ENCODE measurements at regions not wholly inside any gene's neighbourhood (a gene's known extent, or its start where the extent isn't known, plus 50 kb on each side); places are given as distances from the start of the nearest gene placed in this dataset.

- no peak overlapping the region for H2BK120ac ChIP-seq (ENCODE audit: low read depth, low read length, poor library complexity, severe bottlenecking)
Measured at GRCh38 chr5:104412649-104413240, 850.2 kb upstream of the NUDT12 start.

More at GRCh38 chr5:104412649-104413240, 850.2 kb upstream of the NUDT12 start:
- no peak overlapping the region for H2BK15ac ChIP-seq (ENCODE audit: low read depth, low read length)
- peaks cover 10 to 18% of the 10 kb centered on the region in 2 experiments for H3K4me1 Mint-ChIP-seq
- H3K56ac ChIP-seq (ENCODE audit: insufficient read length, low read depth, low read length) = no peak overlapping the region
- no peaks in the 10 kb centered on the region for H3K27me3 Mint-ChIP-seq (ENCODE audit: low read depth)
- H3K4ac ChIP-seq (ENCODE audit: low read depth, low read length) = no peak overlapping the region
- H3K18ac ChIP-seq (ENCODE audit: insufficient read length, low read depth, low read length) = no peak overlapping the region
- H4K8ac ChIP-seq (replicated peaks; ENCODE audit: insufficient read length, low read depth, low read length) = no peak overlapping the region
- H2BK20ac ChIP-seq (ENCODE audit: low read depth, low read length, poor library complexity, severe bottlenecking) = no peak overlapping the region
- H3K27ac ChIP-seq (ENCODE audit: insufficient read length, low read depth, low read length) = no peak overlapping the region
- H3K27ac Mint-ChIP-seq = peak overlapping the region in 2 of 3 experiments; percentile 65 to 92; a peak in 3 of 7 replicates
- H3K14ac ChIP-seq (ENCODE audit: insufficient read depth, low read length) = no peak overlapping the region
- H3T11ph ChIP-seq (ENCODE audit: low read length) = no peak overlapping the region
- no peak overlapping the region for H2BK5ac ChIP-seq (ENCODE audit: insufficient read length, low read length)
- H3K36me3 Mint-ChIP-seq (ENCODE audit: insufficient read depth in 1 of 3, low read depth in 3 of 3) = no peaks in the 10 kb centered on the region
- no peaks in the 10 kb centered on the region for H3K4me1 ChIP-seq (ENCODE audit: insufficient read depth, low read length)
- no peaks in the 10 kb centered on the region for H3K23me2 ChIP-seq (ENCODE audit: insufficient read length, low read depth, low read length, poor library complexity, severe bottlenecking)
- H2AFZ ChIP-seq (ENCODE audit: low read length) = no peak overlapping the region
- no peak overlapping the region for H4K5ac ChIP-seq (ENCODE audit: insufficient read length, low read depth, low read length)
- H3K4me2 ChIP-seq (ENCODE audit: insufficient read depth, insufficient read length, low read length) = no peak overlapping the region
- peak; percentile 79 for DNase-seq
- no peak overlapping the region for H3K23ac ChIP-seq (ENCODE audit: insufficient read length, low read depth, low read length)
- no peaks in the 10 kb centered on the region for H4K20me1 ChIP-seq (ENCODE audit: control insufficient read depth, insufficient read depth, insufficient read length)
- TF ChIP-seq CTCF (conservative IDR thresholded peaks at IDR 0.05) = peak; percentile 76
- no peaks in the 10 kb centered on the region for H3K9me3 ChIP-seq (ENCODE audit: control insufficient read depth, low read depth, low read length)
- no peaks in the 10 kb centered on the region for H3K79me2 ChIP-seq (ENCODE audit: insufficient read depth, low read length)
- H2BK12ac ChIP-seq (ENCODE audit: insufficient read length, low read depth, low read length) = no peak overlapping the region
- no peak overlapping the region for H3K4me3 Mint-ChIP-seq
- no peak overlapping the region for H2AK5ac ChIP-seq (ENCODE audit: insufficient read length, low read length)
- no peaks in the 10 kb centered on the region for H3K9me3 Mint-ChIP-seq
- H3K79me1 ChIP-seq (ENCODE audit: insufficient read depth, low read depth, low read length, poor library complexity, severe bottlenecking) = no peaks in the 10 kb centered on the region
- no peak overlapping the region for H3K9ac ChIP-seq (ENCODE audit: extremely low read depth, insufficient read length, low read length)
- no peaks in the 10 kb centered on the region for H3K27me3 ChIP-seq (ENCODE audit: insufficient read depth, low read length)
- no peak overlapping the region for H4K91ac ChIP-seq (ENCODE audit: insufficient read length, low read depth, low read length)
- WGBS (ENCODE audit: extremely low coverage, insufficient read length, low lambda C conversion rate) = no CpG with 5 or more reads among the region's 1 CpG
